Spleen (tissue), 11 donors: ENCODE measurements at regions not wholly inside any gene's neighbourhood (a gene's known extent, or its start where the extent isn't known, plus 50 kb on each side); places are given as distances from the start of the nearest gene placed in this dataset.

Source experiments
- DNase-seq: peaks from one replicate; pipeline ENCODE4 v3.0.0-alpha.2; 2020
- H3K27ac ChIP-seq, 8 donors: fragments of 200-600 bp; sonication (generic) in 7 of 8; 1 replicate in 4 of 8; 2 replicates in 4 of 8; pipeline versions ENCODE4 v1.5.0 to v1.8.0; 2016 to 2021; ENCODE audit warnings: inconsistent platforms in 4 of 8, mild to moderate bottlenecking in 4 of 8, moderate library complexity in 1 of 8
- H3K27me3 ChIP-seq, 7 donors: fragments of 200-600 bp; sonication (generic) in 6 of 7; replicated peaks in 1 of 7; 1 replicate in 4 of 7; 2 replicates in 3 of 7; pipeline versions ENCODE4 v1.5.0 to v1.8.0; 2016 to 2021; ENCODE audit warnings: inconsistent platforms in 3 of 7, mild to moderate bottlenecking in 1 of 7
- H3K36me3 ChIP-seq, 6 donors: fragments of 200-600 bp; sonication (generic) in 5 of 6; 1 replicate in 4 of 6; 2 replicates in 2 of 6; pipeline versions ENCODE4 v1.5.0 to v1.8.0; 2016 to 2021; ENCODE audit warnings: inconsistent platforms in 2 of 6
- H3K4me1 ChIP-seq, 6 donors: fragments of 200-600 bp; sonication (generic) in 5 of 6; 1 replicate in 3 of 6; 2 replicates in 3 of 6; pipeline versions ENCODE4 v1.5.0 to v1.8.0; 2016 to 2021; ENCODE audit warnings: inconsistent platforms in 3 of 6
- H3K4me3 ChIP-seq, 8 donors: fragments of 200-600 bp; sonication (generic) in 7 of 8; 1 replicate in 4 of 8; 2 replicates in 4 of 8; pipeline versions ENCODE4 v1.5.0 to v1.8.0; 2016 to 2021; ENCODE audit warnings: inconsistent platforms in 4 of 8, mild to moderate bottlenecking in 4 of 8, moderate library complexity in 2 of 8
- H3K9me3 ChIP-seq, 8 donors: fragments of 200-600 bp; sonication (generic) in 7 of 8; 1 replicate in 4 of 8; 2 replicates in 4 of 8; pipeline versions ENCODE4 v1.5.0 to v1.8.0; 2016 to 2021; ENCODE audit warnings: inconsistent platforms in 4 of 8
- CTCF ChIP-seq, 11 experiments: fragments of 200-600 bp in 7 of 11; fragments of 450-650 bp in 4 of 11; sonication (generic) in 4 of 11; IDR thresholded peaks in 8 of 11; conservative IDR thresholded peaks in 3 of 11; 1 replicate in 7 of 11; 2 replicates in 4 of 11; pipeline versions ENCODE4 v1.4.0 to v1.8.0; 2016 to 2021; ENCODE audit warnings: antibody characterized with exemption in 11 of 11, inconsistent platforms in 4 of 11, mild to moderate bottlenecking in 1 of 11
- POLR2A ChIP-seq, 3 donors: fragments of 450-650 bp; IDR thresholded peaks; one replicate each; pipeline ENCODE4 v1.5.1; 2017; ENCODE audit warnings: antibody characterized with exemption in 3 of 3, mild to moderate bottlenecking in 1 of 3
- POLR2AphosphoS5 ChIP-seq, 3 donors: sonication (generic); formaldehyde crosslinking; IDR thresholded peaks; one replicate each; pipeline ENCODE4 v1.5.1; 2017; ENCODE audit warnings: antibody characterized with exemption in 3 of 3
- WGBS, 5 donors: extraction: QIAGEN DNeasy Blood & Tissue Kit in 3 of 5; methylation state at CpG; one replicate each; pipeline versions ENCODE4 v1.1.5 to v1.1.7; 2013 to 2018; 5-methylcytosine and 5-hydroxymethylcytosine counted together
- intact Hi-C: fragments of 100-400 bp; cut with DNase I; formaldehyde crosslinking; loops from one replicate; pipeline ENCODE4 v1.15.0; 2023; ENCODE audit warnings: low total_unique reads
- donor health status: healthy with polysubstance abuse.
- donor health status: DM: no; HTN: no; CAD: no; lungs with moderate emphysema.
- donor health status: DM: no; HTN: no; CAD: no.
- donor health status: Bipolar disorder and iron deficiency.
- donor health status: healthy.
- donor health status: DM: no; HTN: no; CAD: no.
- donor health status: DM: yes; HTN: yes; CAD: no.

- intact Hi-C loops, result no loop called here
- Histone ChIP-seq H3K4me3 (no peak overlapping the region), H3K4me1 (no peaks in the 10 kb centered on the region), H3K27me3 (no peaks in the 10 kb centered on the region), H3K36me3 (no peaks in the 10 kb centered on the region), H3K9me3 (peaks cover 0 to 7% (median 0%) of the 10 kb centered on the region in 8 donors), H3K27ac (no peak overlapping the region)
- 89 to 96% (median 91%) methylated on average over 5 of the region's 5 CpGs for WGBS, 5 donors
- no peak for TF ChIP-seq POLR2A (IDR thresholded peaks at IDR 0.05)
- no peak for TF ChIP-seq POLR2AphosphoS5 (IDR thresholded peaks at IDR 0.05)
- no peak for TF ChIP-seq CTCF (IDR thresholded peaks at IDR 0.05 in 8 of 11, conservative IDR thresholded peaks at IDR 0.05 in 3 of 11)
- no peak for DNase-seq
These were observed 572.6 kb downstream of the SLC16A7 start for GRCh38 chr12:60168441-60168840.

GRCh38 chr12:60169904-60170303 is 574.1 kb downstream of the SLC16A7 start:
- no peak for TF ChIP-seq POLR2A (IDR thresholded peaks at IDR 0.05)
- TF ChIP-seq POLR2AphosphoS5 (IDR thresholded peaks at IDR 0.05), result no peak
- no peak for TF ChIP-seq CTCF (IDR thresholded peaks at IDR 0.05 in 8 of 11, conservative IDR thresholded peaks at IDR 0.05 in 3 of 11)
- DNase-seq, result no peak
- Histone ChIP-seq H3K4me1 (no peaks in the 10 kb centered on the region), H3K27me3 (no peaks in the 10 kb centered on the region), H3K27ac (no peak overlapping the region), H3K4me3 (no peak overlapping the region), H3K9me3 (peaks cover 0 to 2% (median 0%) of the 10 kb centered on the region in 8 donors), H3K36me3 (no peaks in the 10 kb centered on the region)
- intact Hi-C loops, result no loop called here
- WGBS, 5 donors, result 85 to 97% (median 94%) methylated on average over 5 of the region's 5 CpGs

- no peak for TF ChIP-seq POLR2A (IDR thresholded peaks at IDR 0.05)
- no peak for TF ChIP-seq POLR2AphosphoS5 (IDR thresholded peaks at IDR 0.05)
- no peak for TF ChIP-seq CTCF (IDR thresholded peaks at IDR 0.05 in 8 of 11, conservative IDR thresholded peaks at IDR 0.05 in 3 of 11)
- 52 to 77% (median 56%) methylated on average over 8 of the region's 8 CpGs for WGBS, 5 donors
- DNase-seq, result no peak
- no peaks in the 10 kb centered on the region for H3K27me3 ChIP-seq
- no peaks in the 10 kb centered on the region for H3K9me3 ChIP-seq
- H3K4me1 ChIP-seq, result no peaks in the 10 kb centered on the region
- no peak overlapping the region for H3K4me3 ChIP-seq
- no peaks in the 10 kb centered on the region for H3K36me3 ChIP-seq
- H3K27ac ChIP-seq, result no peak overlapping the region
- intact Hi-C loops, result no loop called here
These were observed 576.7 kb downstream of the SLC16A7 start for GRCh38 chr12:60172266-60173211.
